Esophagus (tissue), 2 donors: ENCODE measurements at regions not wholly inside any gene's neighbourhood (a gene's known extent, or its start where the extent isn't known, plus 50 kb on each side); places are given as distances from the start of the nearest gene placed in this dataset.

ENCODE experiments used
- H3K27ac ChIP-seq, 2 donors: one replicate each; pipeline ENCODE4 v1.5.1; 2013; ENCODE audit warnings: low read depth in 2 of 2, mild to moderate bottlenecking in 2 of 2, inconsistent platforms in 1 of 2, low read length in 1 of 2, moderate library complexity in 1 of 2
- H3K27me3 ChIP-seq, 2 donors: one replicate each; pipeline ENCODE4 v1.6.1; 2013; ENCODE audit warnings: low read length in 2 of 2, control low read depth in 1 of 2, mild to moderate bottlenecking in 1 of 2; ENCODE audit not compliant: insufficient read depth in 2 of 2, control insufficient read depth in 1 of 2
- H3K36me3 ChIP-seq, 2 donors: one replicate each; pipeline ENCODE4 v1.6.1; 2013; ENCODE audit warnings: low read length in 1 of 2; ENCODE audit not compliant: control insufficient read depth in 2 of 2, insufficient read depth in 2 of 2
- H3K4me1 ChIP-seq, 2 donors: one replicate each; pipeline ENCODE4 v1.6.1; 2013; ENCODE audit warnings: low read length in 1 of 2; ENCODE audit not compliant: control insufficient read depth in 2 of 2, insufficient read depth in 2 of 2
- H3K4me3 ChIP-seq, 2 donors: one replicate each; pipeline ENCODE4 v1.5.1; 2013; ENCODE audit warnings: low read length in 2 of 2, mild to moderate bottlenecking in 2 of 2, low read depth in 1 of 2, moderate library complexity in 1 of 2
- H3K9me3 ChIP-seq, 2 donors: one replicate each; pipeline ENCODE4 v1.6.1; 2013; ENCODE audit warnings: mild to moderate bottlenecking in 2 of 2, low read depth in 1 of 2, low read length in 1 of 2, moderate library complexity in 1 of 2; ENCODE audit not compliant: control insufficient read depth in 2 of 2, insufficient read depth in 1 of 2
- WGBS, 2 donors: extraction: QIAGEN DNeasy Blood & Tissue Kit; methylation state at CpG; one replicate each; pipeline ENCODE4 v1.1.7; 2013; 5-methylcytosine and 5-hydroxymethylcytosine counted together
- donor health status: healthy with polysubstance abuse.
- donor health status: Bipolar disorder and iron deficiency.

DNA sequence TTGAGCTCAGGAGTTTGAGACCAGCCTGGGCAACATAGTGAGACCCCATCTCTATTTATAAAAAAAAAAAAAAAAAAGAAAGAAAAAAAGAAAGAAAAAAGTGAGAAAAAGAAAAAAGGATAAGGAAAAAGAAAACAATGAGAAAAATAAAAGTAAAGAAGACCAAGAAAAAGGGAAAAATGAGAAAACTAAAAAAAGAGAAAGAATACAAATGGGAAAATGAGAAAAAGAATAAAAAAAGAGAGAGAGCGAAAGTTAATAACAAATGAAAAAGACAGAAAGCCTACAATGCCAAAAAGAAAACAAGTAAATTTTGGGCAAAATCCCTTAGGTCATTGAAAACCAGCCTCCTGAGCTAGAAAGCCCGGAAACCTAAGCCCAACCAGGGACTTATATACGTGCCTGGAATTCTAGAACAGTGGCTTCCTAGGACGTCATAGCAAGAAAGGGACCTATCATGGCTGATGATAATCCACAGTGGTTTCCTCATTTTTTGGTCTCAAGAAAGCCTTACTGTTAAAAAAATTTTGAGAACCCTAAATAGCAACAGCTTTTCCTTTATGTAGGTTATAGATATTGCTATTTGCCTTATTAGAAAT is 131.7 kb upstream of the CLINT1 start:
- H3K4me1 ChIP-seq = peaks cover 0 to 4% of the 10 kb centered on the region in 2 donors
- H3K27me3 ChIP-seq = no peaks in the 10 kb centered on the region
- no peak overlapping the region for H3K27ac ChIP-seq
- no peak overlapping the region for H3K4me3 ChIP-seq
- H3K36me3 ChIP-seq = no peaks in the 10 kb centered on the region
- WGBS, 2 donors = 92 to 94% methylated on average over 4 of the region's 4 CpGs
- H3K9me3 ChIP-seq = no peaks in the 10 kb centered on the region

DNA sequence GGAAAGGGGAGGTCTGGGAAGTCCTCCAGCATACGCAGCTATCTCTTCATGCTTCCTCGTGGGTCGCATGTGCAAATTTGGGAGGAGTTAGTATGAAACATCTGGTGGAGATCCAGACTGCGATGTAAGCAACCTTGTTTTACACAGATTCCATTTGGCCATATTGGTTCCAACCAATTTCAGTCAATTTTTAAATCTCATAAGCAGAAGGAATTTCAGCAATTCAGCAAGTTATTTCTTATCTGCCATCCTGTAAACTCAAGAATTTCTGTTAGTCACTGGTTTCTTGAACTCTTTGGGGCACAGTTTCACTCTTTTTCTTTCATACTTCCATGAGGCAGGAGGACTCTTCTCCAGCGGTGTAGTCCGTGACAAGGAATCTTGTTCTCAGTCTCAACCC is 130.4 kb upstream of the CLINT1 start:
- H3K27me3 ChIP-seq = no peaks in the 10 kb centered on the region
- WGBS, 2 donors = 91 to 93% methylated on average over 6 of the region's 6 CpGs
- H3K36me3 ChIP-seq = no peaks in the 10 kb centered on the region
- H3K9me3 ChIP-seq = no peaks in the 10 kb centered on the region
- H3K4me3 ChIP-seq = no peak overlapping the region
- H3K4me1 ChIP-seq = no peaks in the 10 kb centered on the region
- no peak overlapping the region for H3K27ac ChIP-seq

DNA sequence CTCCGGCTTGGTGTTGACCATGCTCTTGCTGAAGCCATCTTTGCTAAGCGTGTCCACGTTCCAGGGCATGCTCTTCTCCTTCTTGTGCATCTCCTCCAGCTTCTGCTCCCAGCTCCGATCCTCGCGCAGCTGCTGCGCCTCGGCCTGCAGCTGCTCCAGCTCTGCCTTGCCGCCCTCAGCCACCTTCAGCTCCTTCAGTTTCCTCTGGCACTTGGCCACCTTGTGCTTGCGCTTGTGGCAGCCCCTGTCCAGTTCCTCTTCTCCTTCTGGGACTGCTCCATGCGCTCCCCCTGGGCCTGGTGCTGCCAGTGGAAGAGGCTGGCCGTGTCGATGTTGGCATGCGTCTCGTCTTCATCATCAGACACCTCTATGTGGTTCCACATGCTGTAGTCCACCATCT is 128.3 kb upstream of the CLINT1 start:
- no peaks in the 10 kb centered on the region for H3K9me3 ChIP-seq
- H3K36me3 ChIP-seq = no peaks in the 10 kb centered on the region
- H3K4me1 ChIP-seq = no peaks in the 10 kb centered on the region
- 95 to 96% methylated on average over 15 of the region's 15 CpGs for WGBS, 2 donors
- H3K27ac ChIP-seq = no peak overlapping the region
- H3K27me3 ChIP-seq = no peaks in the 10 kb centered on the region
- no peak overlapping the region for H3K4me3 ChIP-seq

DNA sequence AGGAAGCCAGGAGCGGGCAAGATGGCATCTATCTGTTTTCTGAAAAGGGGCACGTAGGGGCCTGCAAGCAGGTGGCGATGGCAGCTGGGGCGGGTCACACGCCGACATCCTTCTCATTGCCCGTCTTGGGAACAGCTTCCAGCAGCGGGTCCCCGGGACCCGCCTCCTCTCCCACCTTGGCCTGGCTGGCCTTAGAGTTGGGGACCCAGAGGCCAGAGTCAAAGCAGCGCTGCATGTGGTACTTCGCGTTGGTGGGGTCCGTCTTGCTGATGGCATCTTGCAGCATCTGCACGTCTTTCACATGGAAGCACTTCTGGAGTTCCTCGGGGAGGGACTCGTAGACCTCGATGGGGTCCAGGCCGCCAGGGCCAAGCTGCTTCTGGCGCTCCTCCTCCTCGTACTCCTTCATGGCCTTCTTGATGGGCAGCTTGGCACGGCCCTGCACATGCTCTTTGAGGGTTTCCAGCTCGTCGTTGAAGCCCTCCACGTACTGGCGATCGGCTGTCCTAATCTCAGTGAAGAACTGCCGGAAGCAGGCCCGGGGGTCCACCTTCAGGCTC is 127.6 kb upstream of the CLINT1 start:
- Histone ChIP-seq H3K4me3 (no peak overlapping the region), H3K36me3 (no peaks in the 10 kb centered on the region), H3K27ac (no peak overlapping the region), H3K4me1 (no peaks in the 10 kb centered on the region), H3K27me3 (no peaks in the 10 kb centered on the region), H3K9me3 (no peaks in the 10 kb centered on the region)
- WGBS, 2 donors = 96 to 97% methylated on average over 29 of the region's 29 CpGs

DNA sequence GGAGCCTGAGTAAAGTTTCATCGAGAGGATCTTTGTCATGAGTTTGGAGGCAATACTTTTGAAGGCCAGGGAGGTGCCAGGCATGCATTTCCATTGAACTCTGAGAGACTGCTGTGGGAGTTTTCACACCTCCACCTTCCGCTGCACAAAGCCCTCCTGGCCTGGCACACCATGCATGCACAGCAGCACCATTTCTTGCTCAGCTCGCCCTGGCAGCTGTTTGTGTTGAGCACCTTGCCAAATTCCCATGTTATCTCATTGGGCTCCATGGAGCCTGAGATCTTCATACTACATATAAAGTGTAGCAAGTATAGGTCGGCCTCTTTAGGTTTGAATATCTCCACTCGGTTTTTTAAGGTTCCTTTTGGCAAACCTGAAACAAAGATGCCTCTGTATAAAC is 125.7 kb upstream of the CLINT1 start:
- no peak overlapping the region for H3K4me3 ChIP-seq
- H3K4me1 ChIP-seq = no peaks in the 10 kb centered on the region
- no peaks in the 10 kb centered on the region for H3K9me3 ChIP-seq
- WGBS, 2 donors = 78 to 85% methylated on average over 5 of the region's 5 CpGs
- H3K27me3 ChIP-seq = no peaks in the 10 kb centered on the region
- no peak overlapping the region for H3K27ac ChIP-seq
- no peaks in the 10 kb centered on the region for H3K36me3 ChIP-seq

DNA sequence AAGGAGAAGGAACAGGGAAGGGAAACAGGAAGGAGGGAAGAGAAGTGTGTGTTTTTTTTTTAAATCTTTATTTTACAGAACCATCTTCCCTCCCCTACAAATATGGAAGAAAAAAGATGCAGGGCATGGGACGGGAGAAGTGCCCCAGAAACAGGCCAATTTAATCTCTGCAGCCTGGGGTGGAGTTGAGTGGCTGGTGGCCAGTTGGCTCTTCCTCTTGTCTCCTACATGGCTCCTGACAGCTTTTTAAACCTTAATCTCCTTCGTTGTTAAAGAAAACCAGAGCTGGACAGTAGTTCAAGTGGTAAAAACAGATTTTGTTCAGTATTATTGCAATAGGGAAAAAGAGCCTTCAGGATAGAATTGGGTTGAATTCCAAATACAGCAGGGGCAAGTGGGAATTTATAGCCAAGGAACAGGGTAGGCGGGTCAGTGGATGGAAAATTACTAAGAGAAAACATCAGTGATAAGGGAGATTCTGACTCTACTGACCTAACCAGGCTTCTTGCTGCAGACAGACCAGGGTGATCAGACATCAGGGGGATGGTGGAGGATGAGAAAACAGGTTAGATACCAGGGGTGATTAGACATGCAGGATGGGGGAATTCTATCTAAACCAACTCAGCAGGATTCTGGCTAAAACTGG is 125.1 kb upstream of the CLINT1 start:
- no peak overlapping the region for H3K27ac ChIP-seq
- WGBS, 2 donors = 48 to 55% methylated on average over 3 of the region's 3 CpGs
- no peaks in the 10 kb centered on the region for H3K4me1 ChIP-seq
- H3K9me3 ChIP-seq = no peaks in the 10 kb centered on the region
- H3K27me3 ChIP-seq = no peaks in the 10 kb centered on the region
- no peak overlapping the region for H3K4me3 ChIP-seq
- H3K36me3 ChIP-seq = no peaks in the 10 kb centered on the region

DNA sequence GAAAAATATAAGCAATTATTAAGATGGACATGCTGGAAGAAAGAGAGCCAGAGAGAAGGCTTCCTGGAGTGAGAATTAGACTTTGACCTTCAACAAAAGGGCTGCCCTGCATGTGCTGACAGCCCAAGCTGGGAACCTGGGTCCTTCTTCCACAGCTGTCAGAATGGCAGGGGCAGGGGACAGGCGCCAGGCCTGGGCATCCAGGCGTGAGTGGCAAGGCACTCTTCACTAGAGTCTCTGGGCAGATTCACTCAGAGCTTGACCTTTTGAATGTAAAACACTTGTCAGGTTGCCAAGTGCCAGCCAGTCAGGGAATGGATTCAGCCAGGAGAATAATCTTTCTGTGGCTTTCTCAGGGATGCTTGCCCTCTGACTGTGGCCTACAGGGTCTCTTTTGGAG is 119.1 kb upstream of the CLINT1 start:
- Histone ChIP-seq H3K27me3 (no peaks in the 10 kb centered on the region), H3K4me1 (no peaks in the 10 kb centered on the region), H3K27ac (no peak overlapping the region), H3K4me3 (no peak overlapping the region), H3K9me3 (no peaks in the 10 kb centered on the region), H3K36me3 (no peaks in the 10 kb centered on the region)
- 73 to 92% methylated on average over 2 of the region's 2 CpGs for WGBS, 2 donors

DNA sequence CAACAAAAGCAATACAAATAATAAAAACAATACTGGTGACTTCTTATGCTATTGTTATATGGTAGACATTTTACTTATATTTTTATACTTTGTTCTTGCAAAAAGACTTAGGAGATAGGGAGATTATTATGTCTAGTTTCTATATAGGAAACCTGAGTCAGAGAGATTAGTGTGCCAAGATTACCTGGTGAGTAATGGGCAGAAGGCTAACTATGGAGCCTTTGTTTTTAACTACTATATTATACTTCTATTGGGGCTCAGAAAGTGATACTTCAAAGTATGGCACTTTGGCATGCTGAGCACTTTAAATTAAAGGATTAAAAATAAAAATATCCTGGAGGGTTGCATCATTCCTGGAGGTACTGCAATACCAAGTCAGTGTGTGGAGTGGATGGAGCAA is 117.5 kb upstream of the CLINT1 start:
- Histone ChIP-seq H3K4me3 (no peak overlapping the region), H3K36me3 (no peaks in the 10 kb centered on the region), H3K9me3 (no peaks in the 10 kb centered on the region), H3K27ac (no peak overlapping the region), H3K4me1 (no peaks in the 10 kb centered on the region), H3K27me3 (no peaks in the 10 kb centered on the region)

DNA sequence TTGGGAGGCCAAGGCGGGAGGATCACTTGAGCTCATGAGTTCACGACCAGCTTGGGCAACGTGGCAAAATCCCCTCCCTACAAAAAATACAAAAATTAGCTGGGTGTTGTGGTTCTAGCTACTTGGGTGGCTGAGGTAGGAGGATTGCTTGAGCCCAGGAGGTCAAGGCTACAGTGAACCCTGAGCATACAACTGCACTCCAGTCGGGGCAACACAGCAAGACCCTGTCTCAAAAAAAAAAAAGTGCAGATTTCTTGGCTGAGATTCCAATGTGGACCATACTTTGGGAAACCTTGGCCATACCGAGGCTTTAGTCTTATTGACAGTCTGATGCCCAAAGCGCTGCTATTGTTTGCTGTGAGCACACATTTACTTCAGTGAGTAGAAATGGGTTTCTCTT is 113.6 kb upstream of the CLINT1 start:
- no peak overlapping the region for H3K4me3 ChIP-seq
- WGBS, 2 donors = 94% methylated on average over 6 of the region's 6 CpGs
- no peaks in the 10 kb centered on the region for H3K4me1 ChIP-seq
- no peaks in the 10 kb centered on the region for H3K9me3 ChIP-seq
- H3K27me3 ChIP-seq = no peaks in the 10 kb centered on the region
- no peak overlapping the region for H3K27ac ChIP-seq
- no peaks in the 10 kb centered on the region for H3K36me3 ChIP-seq

DNA sequence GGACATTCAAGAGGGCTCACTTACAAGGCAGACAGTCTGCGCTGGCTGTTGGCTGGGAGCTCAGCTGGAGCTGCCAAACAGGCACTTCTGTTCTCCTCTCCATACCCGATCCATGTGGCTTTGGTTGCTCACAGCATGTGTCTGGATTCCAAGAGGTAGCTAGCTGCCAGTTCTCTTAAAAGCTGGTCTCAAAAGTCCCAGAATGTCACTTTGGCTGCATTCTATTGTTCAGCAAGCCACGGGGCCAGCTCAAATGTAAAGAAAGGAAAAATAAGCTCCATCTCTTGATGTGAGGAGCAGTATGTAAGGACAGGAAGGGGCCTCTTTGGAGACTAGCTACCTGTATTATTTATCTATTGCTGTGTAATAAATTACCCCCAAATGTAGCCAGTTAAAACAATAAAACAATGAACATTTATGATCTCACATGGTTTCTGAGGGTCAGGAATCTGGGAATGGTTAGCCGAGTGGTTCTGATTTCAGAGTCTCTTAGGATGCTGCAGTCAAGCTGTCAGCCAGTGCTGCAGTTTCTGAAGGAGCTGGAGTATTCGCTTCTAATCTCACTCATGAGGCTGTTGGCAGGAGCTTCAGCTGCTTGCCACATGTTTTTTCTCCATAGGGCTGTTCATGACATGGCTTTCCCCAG is 112.7 kb upstream of the CLINT1 start:
- Histone ChIP-seq H3K4me3 (no peak overlapping the region), H3K27me3 (no peaks in the 10 kb centered on the region), H3K27ac (no peak overlapping the region), H3K4me1 (no peaks in the 10 kb centered on the region), H3K36me3 (no peaks in the 10 kb centered on the region), H3K9me3 (no peaks in the 10 kb centered on the region)
- WGBS, 2 donors = 50% methylated on average over 5 of the region's 5 CpGs
